ENCODE measurements at regions not wholly inside any gene's neighbourhood (a gene's known extent, or its start where the extent isn't known, plus 50 kb on each side); places are given as distances from the start of the nearest gene placed in this dataset.
"Not testable (repeated sequence)": the region's sequence is repeated elsewhere in the genome, so short reads cannot be mapped to it uniquely, and the experiment has no call there.

DNA sequence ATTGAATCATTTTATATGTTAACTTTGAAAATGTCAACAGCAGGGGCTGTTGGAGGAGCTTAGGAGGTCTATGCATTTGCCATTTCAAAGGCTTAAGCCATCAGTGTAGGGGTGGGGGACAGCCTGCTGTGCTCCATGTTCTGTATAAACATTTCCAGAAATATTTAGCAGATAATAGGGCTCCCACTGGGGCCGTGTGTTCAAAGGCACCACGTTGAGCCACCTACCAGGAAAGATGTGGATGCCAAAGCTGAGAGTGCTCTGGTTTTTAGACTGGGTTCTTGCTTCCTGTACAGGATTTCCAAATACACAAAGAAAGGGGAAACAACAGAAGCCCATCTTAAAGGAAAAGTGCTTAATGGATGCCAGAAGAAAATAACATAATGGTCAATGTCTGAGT, 219.5 kb downstream of the CENPC start:
- no peaks in the 10 kb centered on the region for H3K4me1 ChIP-seq
- TF ChIP-seq, protein P1, sequence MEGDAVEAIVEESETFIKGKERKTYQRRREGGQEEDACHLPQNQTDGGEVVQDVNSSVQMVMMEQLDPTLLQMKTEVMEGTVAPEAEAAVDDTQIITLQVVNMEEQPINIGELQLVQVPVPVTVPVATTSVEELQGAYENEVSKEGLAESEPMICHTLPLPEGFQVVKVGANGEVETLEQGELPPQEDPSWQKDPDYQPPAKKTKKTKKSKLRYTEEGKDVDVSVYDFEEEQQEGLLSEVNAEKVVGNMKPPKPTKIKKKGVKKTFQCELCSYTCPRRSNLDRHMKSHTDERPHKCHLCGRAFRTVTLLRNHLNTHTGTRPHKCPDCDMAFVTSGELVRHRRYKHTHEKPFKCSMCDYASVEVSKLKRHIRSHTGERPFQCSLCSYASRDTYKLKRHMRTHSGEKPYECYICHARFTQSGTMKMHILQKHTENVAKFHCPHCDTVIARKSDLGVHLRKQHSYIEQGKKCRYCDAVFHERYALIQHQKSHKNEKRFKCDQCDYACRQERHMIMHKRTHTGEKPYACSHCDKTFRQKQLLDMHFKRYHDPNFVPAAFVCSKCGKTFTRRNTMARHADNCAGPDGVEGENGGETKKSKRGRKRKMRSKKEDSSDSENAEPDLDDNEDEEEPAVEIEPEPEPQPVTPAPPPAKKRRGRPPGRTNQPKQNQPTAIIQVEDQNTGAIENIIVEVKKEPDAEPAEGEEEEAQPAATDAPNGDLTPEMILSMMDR (IDR thresholded peaks at IDR 0.05) = no peak
- TF ChIP-seq EP300 (IDR thresholded peaks at IDR 0.05) (no peak), POLR2AphosphoS5 (IDR thresholded peaks at IDR 0.05) (no peak), POLR2A (IDR thresholded peaks at IDR 0.05) (no peak)
- intact Hi-C loops (cut with DNase I) = no loop called here
- H3K27me3 ChIP-seq = no peaks in the 10 kb centered on the region
- WGBS, 2 donors = 13 to 23% methylated on average over 2 of the region's 2 CpGs
- DNase-seq = no peak
- H3K4me3 ChIP-seq = no peak overlapping the region
- H3K9me3 ChIP-seq = no peaks in the 10 kb centered on the region
- no peaks in the 10 kb centered on the region for H3K36me3 ChIP-seq
- H3K27ac ChIP-seq = no peak overlapping the region

GRCh38 chr4:67320645-67321044, 224.7 kb downstream of the CENPC start:
- Histone ChIP-seq H3K4me3 (no peak overlapping the region), H3K27ac (no peak overlapping the region), H3K36me3 (no peaks in the 10 kb centered on the region), H3K4me1 (no peaks in the 10 kb centered on the region), H3K9me3 (no peaks in the 10 kb centered on the region), H3K27me3 (no peaks in the 10 kb centered on the region)
- intact Hi-C loops (cut with DNase I) = no loop called here
- TF ChIP-seq POLR2A (IDR thresholded peaks at IDR 0.05) (no peak), EP300 (IDR thresholded peaks at IDR 0.05) (no peak), POLR2AphosphoS5 (IDR thresholded peaks at IDR 0.05) (no peak)
- TF ChIP-seq, protein P1 (IDR thresholded peaks at IDR 0.05) = no peak
- DNase-seq = no peak
- 40 to 68% methylated on average over 3 of the region's 3 CpGs for WGBS, 2 donors

DNA sequence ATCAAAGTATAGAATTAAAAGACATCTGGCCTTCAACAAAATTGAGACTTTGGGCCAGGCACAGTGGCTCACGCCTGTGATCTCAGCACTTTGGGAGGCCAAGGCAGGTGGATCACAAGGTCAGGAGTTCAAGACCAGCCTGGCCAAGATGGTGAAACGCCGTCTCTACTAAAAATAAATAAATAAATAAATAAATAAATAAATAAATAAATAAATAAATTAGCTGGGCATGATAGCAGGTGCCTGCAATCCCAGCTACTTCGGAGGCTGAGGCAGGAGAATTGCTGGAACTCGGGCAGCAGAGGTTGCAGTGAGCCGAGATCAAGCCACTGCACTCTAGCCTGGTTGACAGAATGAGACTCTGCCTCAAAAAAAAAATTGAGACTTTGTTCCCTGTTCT, 225.7 kb downstream of the CENPC start:
- H3K4me3 ChIP-seq; H3K36me3 ChIP-seq; H3K27ac ChIP-seq; intact Hi-C loops (cut with DNase I); H3K4me1 ChIP-seq; H3K27me3 ChIP-seq; DNase-seq; H3K9me3 ChIP-seq: not testable (repeated sequence)
- WGBS, 2 donors = 90 to 92% methylated on average over 6 of the region's 6 CpGs

DNA sequence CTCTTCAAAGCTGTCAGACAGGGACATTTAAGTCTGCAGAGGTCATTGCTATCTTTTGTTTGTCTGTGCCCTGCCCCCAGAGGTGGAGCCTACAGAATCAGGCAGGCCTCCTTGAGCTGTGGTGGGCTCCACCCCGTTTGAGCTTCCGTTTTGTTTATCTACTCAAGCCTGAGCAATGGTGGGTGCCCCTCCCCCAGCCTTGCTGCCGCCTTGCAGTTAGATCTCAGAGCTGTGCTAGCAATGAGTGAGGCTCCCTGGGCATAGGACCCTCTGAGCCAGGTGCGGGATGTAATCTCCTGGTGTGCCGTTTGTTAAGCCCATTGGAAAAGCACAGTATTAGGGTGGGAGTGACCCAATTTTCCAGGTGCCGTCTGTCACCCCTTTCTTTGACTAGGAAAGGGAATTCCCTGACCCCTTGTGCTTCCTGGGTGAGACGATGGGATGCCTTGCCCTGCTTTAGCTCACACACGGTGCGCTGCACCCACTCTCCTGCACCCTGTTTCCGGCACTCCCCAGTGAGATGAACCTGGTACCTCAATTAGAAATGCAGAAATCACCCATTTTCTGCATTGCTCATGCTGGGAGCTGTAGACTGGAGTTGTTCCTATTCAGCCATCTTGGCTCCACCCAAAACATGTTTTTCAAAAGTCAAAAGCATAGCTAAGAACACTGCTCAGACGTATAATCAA, 244.7 kb downstream of the CENPC start:
- H3K9me3 ChIP-seq; H3K36me3 ChIP-seq; H3K4me1 ChIP-seq; intact Hi-C loops (cut with DNase I); H3K4me3 ChIP-seq; H3K27me3 ChIP-seq; DNase-seq; H3K27ac ChIP-seq: not testable (repeated sequence)
- 63 to 80% methylated on average over 11 of the region's 11 CpGs for WGBS, 2 donors

DNA sequence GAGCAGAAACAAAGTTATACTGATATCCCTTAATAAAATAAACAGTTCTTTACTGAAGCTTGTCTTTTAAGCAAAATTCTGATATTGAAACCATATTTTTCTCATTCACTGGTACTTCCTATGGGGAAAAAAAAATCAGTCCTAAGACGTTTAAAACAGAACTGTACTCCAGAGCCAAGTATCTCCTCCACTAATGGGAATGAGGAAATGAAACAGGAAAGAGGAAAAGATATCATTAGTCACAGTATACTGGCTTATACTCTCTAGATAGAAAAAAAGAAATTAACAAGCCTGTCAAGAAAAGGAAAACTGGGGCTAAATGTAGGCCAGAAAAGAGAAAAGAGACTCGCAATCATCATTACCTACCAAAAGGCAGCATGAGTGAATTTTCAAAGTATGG, 252.7 kb downstream of the CENPC start:
- intact Hi-C loops (cut with DNase I) = no loop called here
- H3K27me3 ChIP-seq = no peaks in the 10 kb centered on the region
- no peak overlapping the region for H3K27ac ChIP-seq
- H3K4me1 ChIP-seq = no peaks in the 10 kb centered on the region
- TF ChIP-seq, protein P1 (IDR thresholded peaks at IDR 0.05) = no peak
- no peak for TF ChIP-seq EP300 (IDR thresholded peaks at IDR 0.05)
- TF ChIP-seq POLR2AphosphoS5 (IDR thresholded peaks at IDR 0.05) = no peak
- TF ChIP-seq POLR2A (IDR thresholded peaks at IDR 0.05) = no peak
- WGBS, 2 donors = 49 to 57% methylated on average over 2 of the region's 2 CpGs
- no peak for DNase-seq
- H3K4me3 ChIP-seq = no peak overlapping the region
- H3K9me3 ChIP-seq = no peaks in the 10 kb centered on the region
- H3K36me3 ChIP-seq = no peaks in the 10 kb centered on the region

- Histone ChIP-seq H3K27me3 (no peaks in the 10 kb centered on the region), H3K4me1 (no peaks in the 10 kb centered on the region), H3K36me3 (no peaks in the 10 kb centered on the region), H3K4me3 (no peak overlapping the region), H3K9me3 (no peaks in the 10 kb centered on the region), H3K27ac (no peak overlapping the region)
- intact Hi-C loops (cut with DNase I) = no loop called here
- TF ChIP-seq EP300 (IDR thresholded peaks at IDR 0.05) = no peak
- TF ChIP-seq POLR2AphosphoS5 (IDR thresholded peaks at IDR 0.05) = no peak
- TF ChIP-seq, protein P1 (IDR thresholded peaks at IDR 0.05) = no peak
- TF ChIP-seq POLR2A (IDR thresholded peaks at IDR 0.05) = no peak
- DNase-seq = no peak
Measured at GRCh38 chr4:67292045-67292444, 253.3 kb downstream of the CENPC start.
